HCT116 (cell line): ENCODE measurements at regions not wholly inside any gene's neighbourhood (a gene's known extent, or its start where the extent isn't known, plus 50 kb on each side); places are given as distances from the start of the nearest gene placed in this dataset.

Source experiments
- ATAC-seq: fragments of 200-7000 bp; cut with Tn5 transposase; 2 replicates; pipeline ENCODE4 v1.9.1; 2020; ENCODE audit warnings: mild to moderate bottlenecking, moderate library complexity
- BruUV-seq: library from RNA; stranded (reverse); fragments of 400-500 nt; replicated peaks from 2 replicates; lab custom pipeline; 2021; lab: Mats Ljungman, UMichigan
- CTCF ChIA-PET: fragments of 300-600 bp; sonication (Branson Sonifier 250); formaldehyde crosslinking; loops from one replicate; lab custom pipeline; 2021; ENCODE audit warnings: antibody characterized with exemption; lab: Charles Lee
- POLR2A ChIA-PET: fragments of 300-600, 350-600 bp; sonication (Branson Sonifier 250); formaldehyde crosslinking; loops from one replicate; lab custom pipeline; 2021; ENCODE audit warnings: antibody characterized with exemption; lab: Charles Lee
- RAD21 ChIA-PET, 2 experiments: fragments of 300-600 bp; sonication (Branson Sonifier 250); formaldehyde crosslinking; loops; one replicate each; lab custom pipeline; 2023; ENCODE audit warnings: low total read pairs in 2 of 2; ENCODE audit not compliant: uncharacterized antibody in 2 of 2, unreplicated experiment in 2 of 2, low non-redundant PET in 1 of 2; lab: Charles Lee
- DNase-seq: peaks from one replicate; pipeline ENCODE4 v3.0.0-alpha.2; 2010; ENCODE audit warnings: low read depth, low spot score
- H2AFZ ChIP-seq: fragments of 200-600 bp; shearing (Covaris generic), sonication (generic); 2 replicates; pipeline ENCODE4 v1.6.1; 2017; ENCODE audit warnings: low read depth, mixed run types, mixed read lengths, antibody characterized with exemption, low read length; ENCODE audit not compliant: poor library complexity, severe bottlenecking
- H3K27ac ChIP-seq: 2 replicates; pipeline ENCODE4 v1.5.1; 2012; ENCODE audit warnings: low read depth, low read length
- H3K27me3 ChIP-seq: fragments of 200-600 bp; sonication (generic); 2 replicates; pipeline ENCODE4 v1.6.1; 2016; ENCODE audit warnings: mixed run types, low read length, mixed read lengths; ENCODE audit not compliant: insufficient read depth
- H3K36me3 ChIP-seq, 2 experiments: fragments of 200-500 bp in 1 of 2; fragments of 200-600 bp in 1 of 2; sonication (Bioruptor generic) in 1 of 2; sonication (generic) in 1 of 2; 2 replicates each; pipeline versions ENCODE4 v1.5.1 to v1.6.1; 2014 to 2016; ENCODE audit warnings: low read length in 2 of 2, inconsistent platforms in 1 of 2, mixed read lengths in 1 of 2, mixed run types in 1 of 2; ENCODE audit not compliant: insufficient read depth in 2 of 2, control insufficient read depth in 1 of 2
- H3K4me1 ChIP-seq, 2 experiments: fragments of 200-600 bp in 1 of 2; sonication (generic) in 1 of 2; 2 replicates each; pipeline versions ENCODE4 v1.5.1 to v1.6.1; 2012 to 2017; ENCODE audit warnings: low read length in 2 of 2, inconsistent platforms in 1 of 2, mild to moderate bottlenecking in 1 of 2, mixed read lengths in 1 of 2, mixed run types in 1 of 2, moderate library complexity in 1 of 2; ENCODE audit not compliant: insufficient read depth in 2 of 2, control insufficient read depth in 1 of 2
- H3K4me2 ChIP-seq: fragments of 200-600 bp; sonication (generic); 2 replicates; pipeline ENCODE4 v1.6.1; 2017; ENCODE audit warnings: mixed run types, low read length, mixed read lengths
- H3K4me3 ChIP-seq, 2 experiments: fragments of 200-600 bp in 1 of 2; sonication (generic) in 1 of 2; replicated peaks in 1 of 2; 2 replicates each; pipeline ENCODE4 v1.5.1; 2011 to 2016; ENCODE audit warnings: low read length in 2 of 2, control low read depth in 1 of 2, low read depth in 1 of 2, mild to moderate bottlenecking in 1 of 2, mixed read lengths in 1 of 2, mixed run types in 1 of 2
- H3K79me2 ChIP-seq: fragments of 200-600 bp; sonication (generic); 2 replicates; pipeline ENCODE4 v1.6.1; 2017; ENCODE audit warnings: mild to moderate bottlenecking, mixed run types, low read length, moderate library complexity, mixed read lengths; ENCODE audit not compliant: insufficient read depth
- H3K9ac ChIP-seq: fragments of 200-600 bp; sonication (generic); 2 replicates; pipeline ENCODE4 v1.6.1; 2016; ENCODE audit warnings: low read length, mixed read lengths
- H3K9me2 ChIP-seq: fragments of 200-600 bp; sonication (generic), shearing (Covaris generic); 2 replicates; pipeline ENCODE4 v1.6.1; 2017; ENCODE audit warnings: mixed run types, mild to moderate bottlenecking, moderate library complexity; ENCODE audit not compliant: insufficient read depth
- H3K9me3 ChIP-seq, 2 experiments: fragments of 200-500 bp in 1 of 2; fragments of 200-600 bp in 1 of 2; sonication (Bioruptor generic) in 1 of 2; sonication (generic) in 1 of 2; 2 replicates each; pipeline ENCODE4 v1.6.1; 2014 to 2017; ENCODE audit warnings: low read length in 2 of 2, mixed read lengths in 2 of 2, inconsistent platforms in 1 of 2, low read depth in 1 of 2, mild to moderate bottlenecking in 1 of 2, mixed run types in 1 of 2, moderate library complexity in 1 of 2; ENCODE audit not compliant: control insufficient read depth in 1 of 2, insufficient read depth in 1 of 2
- H4K20me1 ChIP-seq: fragments of 200-600 bp; sonication (generic), shearing (Covaris generic); 2 replicates; pipeline ENCODE4 v1.6.1; 2017; ENCODE audit warnings: mixed run types, mild to moderate bottlenecking, moderate library complexity; ENCODE audit not compliant: insufficient read depth
- ATF3 ChIP-seq: IDR thresholded peaks from 2 replicates; pipeline ENCODE4 v1.6.1; 2012
- CEBPB ChIP-seq: IDR thresholded peaks from 2 replicates; pipeline ENCODE4 v1.6.1; 2012; ENCODE audit warnings: low read depth
- EGR1 ChIP-seq: IDR thresholded peaks from 2 replicates; pipeline ENCODE4 v1.6.1; 2012; ENCODE audit warnings: low read depth
- EZH2phosphoT487 ChIP-seq: fragments of 200-600 bp; IDR thresholded peaks from 2 replicates; pipeline ENCODE4 v1.6.1; 2018; ENCODE audit warnings: antibody characterized with exemption, borderline replicate concordance
- FOSL1 ChIP-seq: IDR thresholded peaks from 2 replicates; pipeline ENCODE4 v1.6.1; 2012; ENCODE audit warnings: low read depth
- POLR2A ChIP-seq: IDR thresholded peaks from 2 replicates; pipeline ENCODE4 v1.7.0; 2011; ENCODE audit warnings: borderline replicate concordance; ENCODE audit not compliant: insufficient read depth, insufficient read length; ENCODE audit errors: extremely low read depth
- POLR2AphosphoS5 ChIP-seq: IDR thresholded peaks from 2 replicates; pipeline ENCODE4 v1.6.1; 2011; ENCODE audit warnings: mild to moderate bottlenecking, low read depth, low read length, moderate library complexity
- RAD21 ChIP-seq: IDR thresholded peaks from 2 replicates; pipeline ENCODE4 v1.6.1; 2012; ENCODE audit warnings: low read depth, mild to moderate bottlenecking
- REST ChIP-seq: IDR thresholded peaks from 2 replicates; pipeline ENCODE4 v1.6.1; 2012; ENCODE audit warnings: low read depth
- SIN3A ChIP-seq: IDR thresholded peaks from 2 replicates; pipeline ENCODE4 v1.6.1; 2012; ENCODE audit warnings: low read depth
- SP1 ChIP-seq: IDR thresholded peaks from 2 replicates; pipeline ENCODE4 v1.6.1; 2012; ENCODE audit warnings: low read depth
- SRF ChIP-seq: IDR thresholded peaks from 2 replicates; pipeline ENCODE4 v1.6.1; 2012; ENCODE audit warnings: low read depth
- YY1 ChIP-seq: IDR thresholded peaks from 2 replicates; pipeline ENCODE4 v1.6.1; 2011; ENCODE audit warnings: low read length, low read depth, moderate library complexity, mild to moderate bottlenecking; ENCODE audit not compliant: insufficient replicate concordance; ENCODE audit errors: extremely low read depth
- ZFX ChIP-seq: fragments of 450-650 bp; IDR thresholded peaks from 2 replicates; pipeline ENCODE4 v1.6.1; 2017
- ZNF274 ChIP-seq: fragments of 200-500 bp; sonication (Bioruptor generic); IDR thresholded peaks from 2 replicates; pipeline ENCODE4 v1.6.1; 2014; ENCODE audit warnings: mild to moderate bottlenecking, low read depth, low read length, inconsistent platforms
- intact Hi-C: fragments of 100-400 bp; cut with micrococcal nuclease; formaldehyde crosslinking; loops from 2 replicates; pipeline ENCODE4 v1.10.0; 2022

GRCh38 chr10:3470191-3470590, 297.6 kb upstream of the PITRM1 start:
- BruUV-seq = no TSS peak
- no peak for ATAC-seq
- H3K79me2 ChIP-seq = no peaks in the 10 kb centered on the region
- H3K36me3 ChIP-seq = no peaks in the 10 kb centered on the region
- no peaks in the 10 kb centered on the region for H3K9me2 ChIP-seq
- H3K4me2 ChIP-seq = no peak overlapping the region
- CTCF ChIA-PET = no interaction called here
- no peak overlapping the region for H3K9ac ChIP-seq
- POLR2A ChIA-PET = no interaction called here
- DNase-seq = no peak
- H2AFZ ChIP-seq = no peak overlapping the region
- intact Hi-C loops = no loop called here
- H3K4me3 ChIP-seq = no peak overlapping the region
- H4K20me1 ChIP-seq = no peaks in the 10 kb centered on the region
- no peak overlapping the region for H3K27ac ChIP-seq
- TF ChIP-seq RAD21 = no peak
- no peak for TF ChIP-seq ZNF274
- no peak for TF ChIP-seq REST
- H3K27me3 ChIP-seq = no peaks in the 10 kb centered on the region
- peaks cover 29 to 33% of the 10 kb centered on the region in 2 experiments for H3K4me1 ChIP-seq
- H3K9me3 ChIP-seq = no peaks in the 10 kb centered on the region
- RAD21 ChIA-PET = no interaction called here

- Histone ChIP-seq H3K4me3 (peak overlapping the region in 1 of 2 experiments; percentile 41; a peak in 2 of 4 replicates), H3K9me2 (no peaks in the 10 kb centered on the region), H3K9me3 (no peaks in the 10 kb centered on the region), H3K27me3 (no peaks in the 10 kb centered on the region), H3K9ac (no peak overlapping the region), H3K27ac (peak overlapping the region; percentile 81), H3K79me2 (no peaks in the 10 kb centered on the region), H3K4me2 (peak overlapping the region; percentile 66), H3K4me1 (peaks cover 29 to 33% of the 10 kb centered on the region in 2 experiments), H3K36me3 (no peaks in the 10 kb centered on the region), H2AFZ (peak overlapping the region; percentile 65), H4K20me1 (no peaks in the 10 kb centered on the region)
- CTCF ChIA-PET = no interaction called here
- RAD21 ChIA-PET = no interaction called here
- intact Hi-C loops = loop anchor here (5.0 to 10.0 kb wide), 3 partner anchors 222 to 1195 kb away; no protein-coding TSS in a partner anchor
- POLR2A ChIA-PET = no interaction called here
- no peak for ATAC-seq
- BruUV-seq = no TSS peak
- DNase-seq = no peak
- TF ChIP-seq SRF (no peak), SIN3A (no peak), RAD21 (no peak), REST (no peak), SP1 (no peak), POLR2A (no peak), POLR2AphosphoS5 (no peak), YY1 (no peak), EGR1 (no peak), EZH2phosphoT487 (no peak), ATF3 (no peak), CEBPB (no peak), ZFX (no peak), FOSL1 (no peak)
Measured at GRCh38 chr10:3469639-3470020, 297.0 kb upstream of the PITRM1 start.
